PC-9 (cell line): ENCODE measurements at regions not wholly inside any gene's neighbourhood (a gene's known extent, or its start where the extent isn't known, plus 50 kb on each side); places are given as distances from the start of the nearest gene placed in this dataset.

ENCODE experiments used
- CTCF ChIP-seq: fragments of 200-600 bp; sonication (generic); conservative IDR thresholded peaks from 2 replicates; pipeline ENCODE4 v1.6.1; 2017; ENCODE audit warnings: mixed run types, antibody characterized with exemption, mild to moderate bottlenecking, moderate library complexity
- EZH2 ChIP-seq: fragments of 200-600 bp; sonication (generic); IDR thresholded peaks from 2 replicates; pipeline ENCODE4 v1.8.0; 2017; ENCODE audit warnings: antibody characterized with exemption, low read depth

GRCh38 chr14:40870252-40870651, 736.4 kb upstream of the LRFN5 start:
- TF ChIP-seq CTCF (no peak), EZH2 (no peak)
